NCI-H2029 treated with DMSO at 0.1 percent for 48 hours (cell line): ENCODE measurements at regions not wholly inside any gene's neighbourhood (a gene's known extent, or its start where the extent isn't known, plus 50 kb on each side); places are given as distances from the start of the nearest gene placed in this dataset.

Experiments used
- DNase-seq: peaks from one replicate; lab custom pipeline; 2025; lab: John Stamatoyannopoulos, UW

DNA sequence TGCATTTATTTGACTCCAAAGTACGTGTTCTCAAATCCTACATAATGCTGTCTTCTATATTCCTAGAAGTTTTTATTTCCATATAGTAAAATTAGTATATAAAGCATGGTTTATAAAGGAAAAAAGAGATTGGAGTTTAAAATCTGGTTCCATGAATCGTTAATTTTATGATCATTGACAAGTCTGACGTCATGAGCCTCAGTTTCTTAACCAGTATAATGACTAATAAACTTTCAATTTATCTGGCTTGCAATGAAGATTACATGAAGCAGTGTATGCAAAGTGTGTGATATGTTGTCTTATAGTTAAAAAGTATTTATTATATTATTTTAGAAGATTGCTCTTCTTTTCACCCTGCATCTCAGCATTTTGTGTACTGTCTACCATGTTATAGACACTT lies 421.4 kb upstream of the LRRC7 start:
- DNase-seq = no peak

- no peak for DNase-seq
Measured at GRCh38 chr1:69148731-69149130, 419.0 kb upstream of the LRRC7 start.

DNA sequence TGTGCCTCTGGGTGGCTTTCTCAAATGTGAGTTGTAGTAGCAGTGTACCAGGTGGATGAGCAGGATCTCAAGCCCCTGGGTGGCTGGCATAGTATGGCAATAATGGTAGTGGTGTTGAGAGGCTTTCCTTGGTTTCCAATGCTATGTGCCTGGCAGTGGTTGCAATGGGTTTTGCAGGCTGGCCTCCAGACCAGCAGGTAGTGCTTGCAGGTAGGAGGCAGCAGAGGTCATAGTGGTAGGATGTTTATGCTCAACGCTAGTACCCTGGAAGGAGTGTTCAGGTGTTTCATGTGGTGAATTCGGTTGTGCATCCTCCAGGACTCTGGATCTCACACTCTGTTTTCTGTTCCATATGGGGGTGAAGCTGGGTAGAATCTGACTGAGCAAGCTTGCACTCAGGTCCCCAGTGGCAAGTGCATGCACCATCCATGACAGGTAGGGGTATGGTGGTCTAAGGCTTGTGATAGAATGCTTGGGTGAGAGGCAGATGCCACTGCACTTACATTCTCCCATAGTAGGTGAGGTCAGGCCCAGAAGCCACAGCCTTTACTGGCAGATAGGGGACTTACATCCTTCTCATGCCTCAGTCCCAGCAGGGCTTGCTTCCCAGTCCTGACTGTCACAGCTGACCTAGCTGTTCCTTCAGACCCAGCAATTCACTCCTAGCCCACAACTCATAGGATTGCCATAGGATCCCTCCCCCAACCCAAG lies 410.5 kb upstream of the LRRC7 start:
- no peak for DNase-seq

DNA sequence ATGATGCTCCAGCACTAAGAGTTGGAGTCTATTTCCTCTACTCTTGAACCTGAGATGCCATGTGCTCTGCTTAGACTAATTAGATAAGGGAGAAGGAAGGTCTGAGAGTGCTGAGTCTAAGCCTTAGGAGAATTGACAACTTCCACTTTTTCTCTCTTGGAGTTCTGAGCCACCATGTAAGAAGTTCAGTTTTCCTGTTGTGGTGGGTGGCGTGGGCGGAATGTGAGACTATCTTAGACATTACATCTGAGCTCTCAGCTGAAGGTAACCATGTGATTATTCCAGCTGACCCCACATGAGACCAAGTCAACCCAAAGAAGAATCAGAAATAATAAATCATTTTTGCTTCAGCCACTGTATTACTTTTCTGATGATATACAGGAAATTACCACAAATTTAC lies 404.5 kb upstream of the LRRC7 start:
- DNase-seq = no peak

GRCh38 chr1:69163779-69164178 lies 403.9 kb upstream of the LRRC7 start:
- no peak for DNase-seq

DNA sequence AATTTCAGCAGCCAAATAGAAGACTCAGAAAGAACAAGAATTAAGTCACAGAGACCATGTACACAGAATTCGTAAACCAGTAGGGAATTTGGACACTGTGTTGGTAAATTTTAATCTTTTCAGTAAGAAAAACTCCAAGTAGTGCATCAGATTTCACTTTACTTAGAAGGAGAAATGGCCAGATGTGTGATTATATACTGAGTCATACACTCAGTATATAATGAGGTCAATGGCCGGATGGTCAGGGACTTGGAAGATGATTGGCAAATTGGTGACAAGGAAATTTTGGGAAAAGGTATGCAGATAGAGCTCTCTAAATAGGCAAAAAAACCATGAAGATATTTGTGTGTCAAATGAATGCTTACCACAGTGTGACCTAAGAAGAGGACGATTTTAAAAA lies 399.8 kb upstream of the LRRC7 start:
- no peak for DNase-seq

- DNase-seq = no peak
Measured at GRCh38 chr1:69171248-69171647, 396.5 kb upstream of the LRRC7 start.

- no peak for DNase-seq
Measured at GRCh38 chr1:69172003-69173000, 395.4 kb upstream of the LRRC7 start.

DNA sequence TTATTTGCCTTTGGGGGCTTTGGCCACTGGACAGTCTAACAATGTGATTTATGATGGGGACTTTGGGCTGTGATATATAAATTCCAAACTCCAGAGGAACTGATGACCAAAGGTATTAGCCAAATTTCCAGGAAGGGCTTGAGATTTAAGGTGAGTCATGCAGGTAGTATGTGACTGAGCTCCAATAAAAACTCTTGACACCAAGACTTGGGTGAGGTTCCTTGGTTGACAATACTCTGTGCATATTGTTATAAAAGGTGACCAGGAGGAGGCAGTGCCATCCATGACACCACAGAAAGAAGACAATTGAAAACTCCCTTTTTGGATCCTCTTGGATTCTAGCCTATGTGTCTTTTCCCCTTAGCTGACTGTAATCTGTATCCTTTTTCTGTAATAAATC lies 392.7 kb upstream of the LRRC7 start:
- no peak for DNase-seq

- no peak for DNase-seq
Measured at GRCh38 chr1:69180358-69180757, 387.4 kb upstream of the LRRC7 start.

DNA sequence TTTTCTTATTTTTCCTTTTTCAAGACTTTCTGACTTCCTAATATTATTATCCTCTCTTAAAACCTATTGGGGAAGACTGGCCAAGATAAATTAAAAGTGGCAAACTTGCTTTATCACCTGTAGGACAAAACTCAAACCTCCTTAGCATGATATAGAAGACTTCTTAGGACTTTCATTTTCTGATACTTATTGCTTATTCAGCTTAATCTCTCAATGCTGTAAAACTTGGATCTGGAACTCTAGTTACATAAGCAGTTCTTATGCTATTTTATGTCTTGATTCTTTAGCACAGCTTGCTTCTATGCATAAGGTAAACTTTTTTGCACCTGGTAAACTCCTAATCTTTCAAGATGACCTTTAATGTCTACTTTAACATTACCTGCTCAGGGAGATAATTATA lies 382.3 kb upstream of the LRRC7 start:
- no peak for DNase-seq

- peak; percentile 90 for DNase-seq
Measured at GRCh38 chr1:69191335-69191734, 376.4 kb upstream of the LRRC7 start.

GRCh38 chr1:69195136-69195535 lies 372.6 kb upstream of the LRRC7 start:
- no peak for DNase-seq

- DNase-seq = no peak
Measured at GRCh38 chr1:69196071-69196470, 371.7 kb upstream of the LRRC7 start.

DNA sequence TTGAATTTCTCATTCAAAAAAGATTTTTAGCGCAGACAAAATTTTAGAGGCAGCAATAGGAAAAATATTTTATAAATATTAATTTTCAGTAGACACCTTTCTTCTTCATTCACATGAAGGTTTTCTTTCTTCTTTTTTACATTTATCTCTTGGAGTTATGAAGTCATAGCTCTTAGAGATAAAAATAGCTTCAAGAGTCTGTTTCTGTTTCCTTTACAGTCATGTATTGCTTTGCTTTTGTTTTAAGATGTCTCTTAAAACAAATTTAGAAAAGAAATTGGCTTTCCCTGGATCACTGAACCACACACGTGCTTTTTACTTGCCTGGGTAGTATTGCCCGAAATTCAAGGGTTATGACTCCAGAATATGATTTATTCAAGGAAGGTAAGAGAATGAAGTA lies 369.9 kb upstream of the LRRC7 start:
- DNase-seq = no peak

GRCh38 chr1:69201716-69202115 lies 366.0 kb upstream of the LRRC7 start:
- no peak for DNase-seq

- no peak for DNase-seq
Measured at GRCh38 chr1:69203166-69203565, 364.6 kb upstream of the LRRC7 start.

- no peak for DNase-seq
Measured at GRCh38 chr1:69213644-69214043, 354.1 kb upstream of the LRRC7 start.

- no peak for DNase-seq
Measured at GRCh38 chr1:69215883-69216282, 351.8 kb upstream of the LRRC7 start.

- no peak for DNase-seq
Measured at GRCh38 chr1:69220672-69221071, 347.1 kb upstream of the LRRC7 start.

DNA sequence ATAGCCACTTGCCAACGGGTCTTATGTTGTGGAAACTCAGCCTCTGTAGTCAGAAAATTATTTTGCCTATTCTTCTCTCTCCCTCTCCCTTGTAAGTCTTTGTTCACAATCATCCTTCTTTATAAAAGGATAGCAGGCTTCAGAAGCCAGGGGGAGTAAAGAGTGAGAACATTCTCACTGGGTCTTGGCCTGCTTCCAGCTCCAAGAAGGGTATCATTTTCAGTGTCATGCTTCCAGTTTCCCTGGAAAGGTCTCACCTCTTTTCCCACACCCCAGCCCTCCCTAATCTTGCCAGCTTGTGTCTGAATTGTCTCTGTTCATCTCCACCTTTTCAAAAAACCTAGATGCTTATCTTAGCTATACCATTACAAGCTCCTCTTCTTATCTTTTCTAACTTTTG lies 346.2 kb upstream of the LRRC7 start:
- no peak for DNase-seq

DNA sequence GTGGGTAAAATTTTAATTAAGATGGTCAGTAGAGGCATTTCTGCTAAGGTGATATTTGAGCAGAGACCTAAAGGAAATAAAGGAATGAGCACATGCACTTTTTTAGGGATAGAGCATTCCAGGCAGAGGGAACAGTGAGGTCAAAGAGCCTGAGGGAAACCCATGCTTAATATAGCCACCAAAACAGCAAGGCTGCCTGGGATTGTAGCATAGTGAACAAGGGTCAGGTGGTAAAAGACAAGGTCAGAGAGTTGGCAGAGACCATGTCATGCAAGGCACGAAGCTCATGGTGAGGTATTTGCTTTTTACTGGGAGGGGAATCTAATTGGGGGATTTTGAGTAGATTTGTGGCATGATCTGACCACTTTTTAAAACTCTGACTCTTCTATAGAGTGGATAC lies 344.6 kb upstream of the LRRC7 start:
- no peak for DNase-seq

- DNase-seq = no peak
Measured at GRCh38 chr1:69228501-69228900, 339.2 kb upstream of the LRRC7 start.
